H1 (cell line): ENCODE measurements at regions not wholly inside any gene's neighbourhood (a gene's known extent, or its start where the extent isn't known, plus 50 kb on each side); places are given as distances from the start of the nearest gene placed in this dataset.

Experiments used
- BACH1 ChIP-seq: IDR thresholded peaks from 2 replicates; pipeline ENCODE4 v1.6.1; 2012; ENCODE audit warnings: low read length, improper control_type of control experiment
- CHD1 ChIP-seq: IDR thresholded peaks from 2 replicates; pipeline ENCODE4 v1.6.1; 2012; ENCODE audit warnings: low read depth, low read length, improper control_type of control experiment
- CHD7 ChIP-seq: fragments of 300-600 bp; sonication (generic); IDR thresholded peaks from 2 replicates; pipeline ENCODE4 v1.7.1; 2012; ENCODE audit warnings: low read length, moderate library complexity, mild to moderate bottlenecking, inconsistent platforms; ENCODE audit not compliant: insufficient replicate concordance
- RFX5 ChIP-seq: IDR thresholded peaks from 2 replicates; pipeline ENCODE4 v1.6.1; 2011; ENCODE audit warnings: low read depth, low read length, improper control_type of control experiment, borderline replicate concordance

- no peak for TF ChIP-seq CHD7
- no peak for TF ChIP-seq BACH1
- TF ChIP-seq RFX5 = no peak
- no peak for TF ChIP-seq CHD1
Observed at GRCh38 chr11:96520939-96521338, 131.1 kb downstream of the JRKL start (continued).
